Left ventricle myocardium inferior (tissue), 1 donor: ENCODE measurements at regions not wholly inside any gene's neighbourhood (a gene's known extent, or its start where the extent isn't known, plus 50 kb on each side); places are given as distances from the start of the nearest gene placed in this dataset.

ENCODE experiments used
- DNase-seq: peaks from one replicate; pipeline ENCODE4 v3.0.0-alpha.2; 2020
- H3K27ac ChIP-seq: fragments of 200-600 bp; replicated peaks from 2 replicates; pipeline ENCODE4 v1.8.0; 2021
- H3K27me3 ChIP-seq: fragments of 200-600 bp; 2 replicates; pipeline ENCODE4 v1.8.0; 2021; ENCODE audit warnings: low read depth
- H3K36me3 ChIP-seq: fragments of 200-600 bp; 2 replicates; pipeline ENCODE4 v1.8.0; 2021
- H3K4me1 ChIP-seq: fragments of 200-600 bp; 2 replicates; pipeline ENCODE4 v1.8.0; 2021
- H3K4me3 ChIP-seq: fragments of 200-600 bp; 2 replicates; pipeline ENCODE4 v1.8.0; 2021; ENCODE audit warnings: mild to moderate bottlenecking, moderate library complexity
- H3K9me3 ChIP-seq: fragments of 200-600 bp; replicated peaks from 2 replicates; pipeline ENCODE4 v1.8.0; 2021
- CTCF ChIP-seq: fragments of 200-600 bp; IDR thresholded peaks from 2 replicates; pipeline ENCODE4 v1.8.0; 2021; ENCODE audit warnings: antibody characterized with exemption, mild to moderate bottlenecking, borderline replicate concordance
- intact Hi-C: fragments of 100-400 bp; cut with micrococcal nuclease; formaldehyde crosslinking; loops from one replicate; pipeline ENCODE4 v1.11.0; 2022
- donor health status: DM: no; HTN: yes; CAD: no; lungs with severe emphysema.

DNA sequence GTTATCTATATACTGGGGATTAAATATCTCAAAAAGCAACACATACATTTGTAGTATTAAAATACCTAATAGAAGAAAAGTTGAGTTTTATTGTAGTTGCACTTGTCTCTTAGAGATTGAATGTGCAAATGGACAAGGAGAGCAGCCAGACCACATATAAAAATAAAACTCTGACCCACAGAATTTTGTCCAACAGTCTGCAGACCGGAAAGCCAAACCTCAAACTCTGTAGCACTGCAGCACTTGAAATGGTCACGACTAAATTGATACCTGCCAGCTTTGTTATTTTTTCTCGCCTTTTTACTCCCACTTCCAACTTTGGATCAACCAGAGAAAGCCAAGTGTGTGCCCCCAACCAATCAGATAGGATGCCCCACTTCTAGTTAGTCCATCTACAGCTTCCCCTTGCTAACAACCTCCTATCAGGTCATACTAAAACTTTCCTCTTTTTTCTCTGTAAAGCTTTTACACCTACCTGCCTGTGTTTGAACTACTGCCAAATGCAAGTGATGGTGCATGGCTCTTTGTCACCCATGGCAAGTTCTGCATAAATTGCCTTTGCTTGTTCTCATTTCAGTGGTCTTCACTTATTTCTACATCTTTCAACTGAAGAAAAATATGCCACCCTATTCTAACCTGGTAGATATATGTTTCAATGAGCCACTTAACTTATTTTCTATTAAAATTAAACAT lies 1250.7 kb upstream of the SPRY2 start:
- H3K4me1 ChIP-seq, result no peaks in the 10 kb centered on the region
- intact Hi-C loops, result no loop called here
- no peaks in the 10 kb centered on the region for H3K9me3 ChIP-seq
- H3K4me3 ChIP-seq, result no peak overlapping the region
- no peak for DNase-seq
- TF ChIP-seq CTCF, result no peak
- H3K36me3 ChIP-seq, result no peaks in the 10 kb centered on the region
- no peak overlapping the region for H3K27ac ChIP-seq
- no peaks in the 10 kb centered on the region for H3K27me3 ChIP-seq

GRCh38 chr13:81582381-81582780 lies 1241.5 kb upstream of the SPRY2 start:
- H3K36me3 ChIP-seq, result no peaks in the 10 kb centered on the region
- H3K4me1 ChIP-seq, result no peaks in the 10 kb centered on the region
- H3K27ac ChIP-seq, result no peak overlapping the region
- no peaks in the 10 kb centered on the region for H3K9me3 ChIP-seq
- H3K4me3 ChIP-seq, result no peak overlapping the region
- no peaks in the 10 kb centered on the region for H3K27me3 ChIP-seq
- no peak for DNase-seq
- no peak for TF ChIP-seq CTCF
- intact Hi-C loops, result no loop called here

- Histone ChIP-seq H3K36me3 (no peaks in the 10 kb centered on the region), H3K4me1 (no peaks in the 10 kb centered on the region), H3K9me3 (no peaks in the 10 kb centered on the region), H3K27ac (no peak overlapping the region), H3K4me3 (no peak overlapping the region), H3K27me3 (no peaks in the 10 kb centered on the region)
- intact Hi-C loops, result no loop called here
- DNase-seq, result no peak
- TF ChIP-seq CTCF, result no peak
Observed at GRCh38 chr13:81577601-81578195, 1236.8 kb upstream of the SPRY2 start.

DNA sequence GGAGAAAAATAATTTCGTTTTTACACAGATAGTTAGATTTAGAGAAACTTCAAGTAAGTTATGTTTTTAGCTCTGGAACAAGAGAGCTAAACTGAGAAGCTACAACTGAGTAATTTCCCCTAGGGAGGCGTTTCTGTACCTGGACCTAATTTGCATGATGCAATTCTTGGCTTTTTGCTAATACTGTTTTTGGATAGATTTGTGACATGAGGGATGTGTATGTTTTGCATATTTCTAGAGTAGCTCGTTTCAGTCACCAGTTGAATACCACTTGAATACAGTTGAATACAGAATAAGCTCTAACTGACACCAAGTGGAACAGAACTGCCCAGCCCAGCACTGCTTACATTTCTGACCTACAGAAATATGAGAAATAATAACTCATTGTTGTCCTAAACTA lies 1227.9 kb upstream of the SPRY2 start:
- no peaks in the 10 kb centered on the region for H3K27me3 ChIP-seq
- intact Hi-C loops, result no loop called here
- H3K9me3 ChIP-seq, result no peaks in the 10 kb centered on the region
- H3K4me3 ChIP-seq, result no peak overlapping the region
- no peak for TF ChIP-seq CTCF
- H3K4me1 ChIP-seq, result no peaks in the 10 kb centered on the region
- no peaks in the 10 kb centered on the region for H3K36me3 ChIP-seq
- H3K27ac ChIP-seq, result no peak overlapping the region
- no peak for DNase-seq

GRCh38 chr13:81565849-81566248 lies 1224.9 kb upstream of the SPRY2 start:
- H3K27ac ChIP-seq, result no peak overlapping the region
- no peak for TF ChIP-seq CTCF
- H3K9me3 ChIP-seq, result peaks cover 6% of the 10 kb centered on the region
- H3K4me1 ChIP-seq, result no peaks in the 10 kb centered on the region
- no peak for DNase-seq
- H3K36me3 ChIP-seq, result no peaks in the 10 kb centered on the region
- no peaks in the 10 kb centered on the region for H3K27me3 ChIP-seq
- intact Hi-C loops, result no loop called here
- no peak overlapping the region for H3K4me3 ChIP-seq
